Fibroblast of pulmonary artery (primary cell): ENCODE measurements at regions not wholly inside any gene's neighbourhood (a gene's known extent, or its start where the extent isn't known, plus 50 kb on each side); places are given as distances from the start of the nearest gene placed in this dataset.

ENCODE experiments used
- DNase-seq: peaks from one replicate; pipeline ENCODE4 v3.0.0-alpha.2; 2010; ENCODE audit warnings: low read depth
- H3K4me3 ChIP-seq: replicated peaks from 2 replicates; pipeline ENCODE4 v1.5.1; 2011; ENCODE audit warnings: low read depth, mild to moderate bottlenecking, control low read depth, low read length, moderate library complexity
- CTCF ChIP-seq: IDR thresholded peaks from 2 replicates; pipeline ENCODE4 v1.5.1; 2011; ENCODE audit warnings: mild to moderate bottlenecking, control low read depth, low read length, inconsistent platforms; ENCODE audit errors: missing control alignments

GRCh38 chr20:7332169-7332568 is 564.7 kb downstream of the BMP2 start:
- DNase-seq: no peak
- no peak overlapping the region for H3K4me3 ChIP-seq
- no peak for TF ChIP-seq CTCF

GRCh38 chr20:7333841-7334240 is 566.4 kb downstream of the BMP2 start:
- TF ChIP-seq CTCF: no peak
- DNase-seq: no peak
- H3K4me3 ChIP-seq: no peak overlapping the region

GRCh38 chr20:7346026-7346425 is 578.5 kb downstream of the BMP2 start:
- no peak for TF ChIP-seq CTCF
- no peak for DNase-seq
- H3K4me3 ChIP-seq: no peak overlapping the region

- no peak for TF ChIP-seq CTCF
- no peak for DNase-seq
Measured at GRCh38 chr20:7346562-7346961, 579.1 kb downstream of the BMP2 start.

DNA sequence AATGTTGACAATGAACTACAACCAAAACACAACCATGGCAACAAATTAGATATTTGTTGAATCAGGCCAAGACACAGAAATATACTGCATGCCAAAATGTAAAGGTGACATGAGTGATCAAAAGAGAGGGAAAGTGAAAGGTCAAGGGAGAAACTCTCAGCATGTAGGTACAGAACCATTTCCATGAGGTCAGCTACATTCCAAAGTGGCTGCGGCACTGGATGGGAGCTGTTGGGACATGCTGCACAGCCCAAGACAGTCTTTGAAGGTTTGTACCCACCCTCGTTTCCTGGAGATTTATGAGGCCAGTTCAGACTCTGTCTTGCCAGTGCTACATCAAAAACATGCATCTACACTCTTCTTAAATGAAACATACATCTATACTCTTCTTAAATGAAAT is 579.9 kb downstream of the BMP2 start:
- no peak for TF ChIP-seq CTCF
- DNase-seq: no peak
- H3K4me3 ChIP-seq: no peak overlapping the region

More at GRCh38 chr20:7346562-7346961, 579.1 kb downstream of the BMP2 start:
- no peak overlapping the region for H3K4me3 ChIP-seq

GRCh38 chr20:7348253-7348652 is 580.8 kb downstream of the BMP2 start:
- no peak for DNase-seq
- H3K4me3 ChIP-seq: no peak overlapping the region
- no peak for TF ChIP-seq CTCF

DNA sequence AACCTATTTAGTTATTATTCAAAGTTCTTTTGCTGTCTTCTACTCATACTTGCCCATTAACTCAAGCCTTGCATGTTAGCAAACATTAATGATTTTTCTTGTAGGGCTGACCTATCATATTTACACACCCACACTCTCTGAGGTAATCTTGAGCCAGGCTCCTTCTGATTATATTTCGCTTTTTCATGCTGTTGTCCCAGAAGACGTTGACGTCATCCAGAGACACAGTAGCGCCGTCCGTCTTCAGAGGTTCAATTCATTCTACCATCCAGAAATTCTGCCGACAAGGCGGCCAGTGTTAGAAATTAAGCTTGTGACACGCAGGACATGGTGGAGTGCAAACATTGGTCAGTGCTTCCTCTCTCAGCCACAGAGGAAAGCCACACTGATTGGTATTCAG is 584.7 kb downstream of the BMP2 start:
- peak; percentile 15 for DNase-seq
- no peak for TF ChIP-seq CTCF

More for the DNA sequence above, 584.7 kb downstream of the BMP2 start:
- no peak overlapping the region for H3K4me3 ChIP-seq
